HepG2 (cell line): ENCODE measurements at regions not wholly inside any gene's neighbourhood (a gene's known extent, or its start where the extent isn't known, plus 50 kb on each side); places are given as distances from the start of the nearest gene placed in this dataset.

Source experiments
- EHMT2 ChIP-seq: fragments of 200-600 bp; sonication (generic); IDR thresholded peaks from 2 replicates; pipeline ENCODE4 v1.7.0; 2017; ENCODE audit warnings: antibody characterized with exemption, low read depth, low read length, borderline replicate concordance
- FLYWCH1 ChIP-seq: sonication (generic); formaldehyde crosslinking; IDR thresholded peaks from 2 replicates; pipeline ENCODE4 v1.8.1; 2023; ENCODE audit warnings: mild to moderate bottlenecking, missing genetic modification reagents
- ZNF234 ChIP-seq: sonication (generic); formaldehyde crosslinking; conservative IDR thresholded peaks from 2 replicates; pipeline ENCODE4 v1.5.1; 2020; ENCODE audit warnings: mild to moderate bottlenecking, missing genetic modification reagents
- ZNF549 ChIP-seq: sonication (generic); formaldehyde crosslinking; IDR thresholded peaks from 2 replicates; pipeline ENCODE4 v1.5.0; 2020; ENCODE audit warnings: missing genetic modification reagents
- TF ChIP-seq, protein P1 (sequence below): sonication (generic); formaldehyde crosslinking; IDR thresholded peaks from 2 replicates; pipeline ENCODE4 v1.8.0; 2022; ENCODE audit warnings: missing genetic modification reagents, mild to moderate bottlenecking, borderline replicate concordance
- TF ChIP-seq, protein P2 (sequence below): sonication (generic); formaldehyde crosslinking; conservative IDR thresholded peaks from 2 replicates; pipeline ENCODE4 v1.8.1; 2023; ENCODE audit warnings: missing genetic modification reagents
- TF ChIP-seq, protein P3 (sequence below): sonication (generic); formaldehyde crosslinking; IDR thresholded peaks from 2 replicates; pipeline ENCODE4 v1.5.1; 2020; ENCODE audit warnings: mild to moderate bottlenecking, moderate library complexity, missing genetic modification reagents
- TF ChIP-seq, protein P4 (sequence below): sonication (generic); formaldehyde crosslinking; IDR thresholded peaks from 2 replicates; pipeline ENCODE4 v1.8.1; 2023; ENCODE audit warnings: missing genetic modification reagents, inconsistent platforms, borderline replicate concordance

DNA sequence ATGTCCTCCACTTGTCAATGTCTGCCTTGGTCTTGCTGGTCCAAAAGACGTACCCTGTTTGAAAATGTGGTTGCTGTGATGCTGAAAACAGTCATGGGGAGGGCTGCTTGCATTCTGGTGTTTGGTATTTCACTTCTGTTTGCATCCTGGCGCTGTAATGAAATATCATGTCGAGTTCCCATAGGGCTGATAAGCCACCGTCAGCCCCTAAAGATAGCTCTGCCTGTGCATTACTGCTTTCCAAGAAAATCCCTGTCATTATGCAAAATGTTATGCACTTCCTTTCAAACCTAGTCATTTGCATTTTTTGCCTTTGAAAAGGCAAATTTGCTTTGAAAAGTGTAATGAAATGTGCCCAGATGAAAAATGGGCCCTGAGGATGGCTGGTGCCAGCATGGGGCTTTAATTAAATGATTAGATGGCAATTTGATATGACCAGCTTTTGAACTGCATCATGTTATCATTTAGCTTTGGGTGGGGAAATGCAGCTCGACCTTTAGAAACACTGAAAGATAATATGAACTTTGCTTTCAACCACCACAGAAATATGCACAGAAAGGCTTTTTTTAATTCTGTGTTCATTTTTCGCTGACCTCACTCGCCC, 374.4 kb upstream of the SGCD start (continued):
- TF ChIP-seq, protein P1, sequence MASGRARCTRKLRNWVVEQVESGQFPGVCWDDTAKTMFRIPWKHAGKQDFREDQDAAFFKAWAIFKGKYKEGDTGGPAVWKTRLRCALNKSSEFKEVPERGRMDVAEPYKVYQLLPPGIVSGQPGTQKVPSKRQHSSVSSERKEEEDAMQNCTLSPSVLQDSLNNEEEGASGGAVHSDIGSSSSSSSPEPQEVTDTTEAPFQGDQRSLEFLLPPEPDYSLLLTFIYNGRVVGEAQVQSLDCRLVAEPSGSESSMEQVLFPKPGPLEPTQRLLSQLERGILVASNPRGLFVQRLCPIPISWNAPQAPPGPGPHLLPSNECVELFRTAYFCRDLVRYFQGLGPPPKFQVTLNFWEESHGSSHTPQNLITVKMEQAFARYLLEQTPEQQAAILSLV (CRISPR knock-in tag) = no peak
- no peak for TF ChIP-seq ZNF549
- TF ChIP-seq, protein P2, sequence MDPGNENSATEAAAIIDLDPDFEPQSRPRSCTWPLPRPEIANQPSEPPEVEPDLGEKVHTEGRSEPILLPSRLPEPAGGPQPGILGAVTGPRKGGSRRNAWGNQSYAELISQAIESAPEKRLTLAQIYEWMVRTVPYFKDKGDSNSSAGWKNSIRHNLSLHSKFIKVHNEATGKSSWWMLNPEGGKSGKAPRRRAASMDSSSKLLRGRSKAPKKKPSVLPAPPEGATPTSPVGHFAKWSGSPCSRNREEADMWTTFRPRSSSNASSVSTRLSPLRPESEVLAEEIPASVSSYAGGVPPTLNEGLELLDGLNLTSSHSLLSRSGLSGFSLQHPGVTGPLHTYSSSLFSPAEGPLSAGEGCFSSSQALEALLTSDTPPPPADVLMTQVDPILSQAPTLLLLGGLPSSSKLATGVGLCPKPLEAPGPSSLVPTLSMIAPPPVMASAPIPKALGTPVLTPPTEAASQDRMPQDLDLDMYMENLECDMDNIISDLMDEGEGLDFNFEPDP (CRISPR knock-in tag) = no peak
- TF ChIP-seq, protein P3, sequence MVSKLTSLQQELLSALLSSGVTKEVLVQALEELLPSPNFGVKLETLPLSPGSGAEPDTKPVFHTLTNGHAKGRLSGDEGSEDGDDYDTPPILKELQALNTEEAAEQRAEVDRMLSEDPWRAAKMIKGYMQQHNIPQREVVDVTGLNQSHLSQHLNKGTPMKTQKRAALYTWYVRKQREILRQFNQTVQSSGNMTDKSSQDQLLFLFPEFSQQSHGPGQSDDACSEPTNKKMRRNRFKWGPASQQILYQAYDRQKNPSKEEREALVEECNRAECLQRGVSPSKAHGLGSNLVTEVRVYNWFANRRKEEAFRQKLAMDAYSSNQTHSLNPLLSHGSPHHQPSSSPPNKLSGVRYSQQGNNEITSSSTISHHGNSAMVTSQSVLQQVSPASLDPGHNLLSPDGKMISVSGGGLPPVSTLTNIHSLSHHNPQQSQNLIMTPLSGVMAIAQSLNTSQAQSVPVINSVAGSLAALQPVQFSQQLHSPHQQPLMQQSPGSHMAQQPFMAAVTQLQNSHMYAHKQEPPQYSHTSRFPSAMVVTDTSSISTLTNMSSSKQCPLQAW (CRISPR knock-in tag) = no peak
- TF ChIP-seq ZNF234 (CRISPR knock-in tag) = no peak
- no peak for TF ChIP-seq FLYWCH1 (CRISPR knock-in tag)
- TF ChIP-seq, protein P4, sequence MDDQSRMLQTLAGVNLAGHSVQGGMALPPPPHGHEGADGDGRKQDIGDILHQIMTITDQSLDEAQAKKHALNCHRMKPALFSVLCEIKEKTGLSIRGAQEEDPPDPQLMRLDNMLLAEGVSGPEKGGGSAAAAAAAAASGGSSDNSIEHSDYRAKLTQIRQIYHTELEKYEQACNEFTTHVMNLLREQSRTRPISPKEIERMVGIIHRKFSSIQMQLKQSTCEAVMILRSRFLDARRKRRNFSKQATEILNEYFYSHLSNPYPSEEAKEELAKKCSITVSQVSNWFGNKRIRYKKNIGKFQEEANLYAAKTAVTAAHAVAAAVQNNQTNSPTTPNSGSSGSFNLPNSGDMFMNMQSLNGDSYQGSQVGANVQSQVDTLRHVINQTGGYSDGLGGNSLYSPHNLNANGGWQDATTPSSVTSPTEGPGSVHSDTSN (CRISPR knock-in tag) = no peak
- TF ChIP-seq EHMT2 = no peak
